Thymus (tissue), 11 donors: ENCODE measurements at regions not wholly inside any gene's neighbourhood (a gene's known extent, or its start where the extent isn't known, plus 50 kb on each side); places are given as distances from the start of the nearest gene placed in this dataset.

Source experiments
- DNase-seq, 9 donors: peaks; one replicate each; pipeline ENCODE4 v3.0.0-alpha.2; 2013; ENCODE audit warnings: low spot score in 9 of 9, low read depth in 6 of 9, missing footprints in 1 of 9
- H3K27ac ChIP-seq, 2 donors: one replicate each; pipeline ENCODE4 v1.5.1; 2013; ENCODE audit warnings: control low read depth in 1 of 2, low read depth in 1 of 2, low read length in 1 of 2, mild to moderate bottlenecking in 1 of 2, moderate library complexity in 1 of 2
- H3K27me3 ChIP-seq, 2 donors: one replicate each; pipeline ENCODE4 v1.5.1; 2013; ENCODE audit warnings: low read length in 1 of 2; ENCODE audit not compliant: control insufficient read depth in 2 of 2, insufficient read depth in 1 of 2
- H3K36me3 ChIP-seq, 2 donors: one replicate each; pipeline ENCODE4 v1.5.1; 2013; ENCODE audit warnings: low read length in 1 of 2, mild to moderate bottlenecking in 1 of 2, moderate library complexity in 1 of 2; ENCODE audit not compliant: control insufficient read depth in 2 of 2, insufficient read depth in 2 of 2
- H3K4me1 ChIP-seq, 2 donors: one replicate each; pipeline ENCODE4 v1.5.1; 2013; ENCODE audit warnings: low read length in 2 of 2; ENCODE audit not compliant: control insufficient read depth in 2 of 2, insufficient read depth in 2 of 2
- H3K4me3 ChIP-seq, 2 donors: one replicate each; pipeline ENCODE4 v1.5.1; 2013; ENCODE audit warnings: low read length in 2 of 2, control low read depth in 1 of 2, mild to moderate bottlenecking in 1 of 2
- H3K9me3 ChIP-seq, 2 donors: one replicate each; pipeline ENCODE4 v1.5.1; 2013; ENCODE audit warnings: low read length in 1 of 2, mild to moderate bottlenecking in 1 of 2; ENCODE audit not compliant: control insufficient read depth in 2 of 2, insufficient read depth in 1 of 2
- WGBS: extraction: QIAGEN DNeasy Blood & Tissue Kit; methylation state at CpG from one replicate; pipeline ENCODE4 v1.1.7; 2013; 5-methylcytosine and 5-hydroxymethylcytosine counted together
- donor health status: healthy.

- H3K27me3 ChIP-seq = no peaks in the 10 kb centered on the region
Measured at GRCh38 chr3:178479860-178480259, 56.4 kb upstream of the KCNMB2 start.

GRCh38 chr3:178480274-178480673 is 56.0 kb upstream of the KCNMB2 start:
- no peak overlapping the region for H3K4me3 ChIP-seq
- DNase-seq = no peak
- WGBS = 94% methylated on average over 5 of the region's 5 CpGs

More at GRCh38 chr3:178479860-178480259, 56.4 kb upstream of the KCNMB2 start:
- H3K9me3 ChIP-seq = no peaks in the 10 kb centered on the region
- no peak for DNase-seq
- H3K4me3 ChIP-seq = no peak overlapping the region
- no peaks in the 10 kb centered on the region for H3K36me3 ChIP-seq
- 75% methylated on average over 4 of the region's 4 CpGs for WGBS
- H3K4me1 ChIP-seq = no peaks in the 10 kb centered on the region
- no peak overlapping the region for H3K27ac ChIP-seq

DNA sequence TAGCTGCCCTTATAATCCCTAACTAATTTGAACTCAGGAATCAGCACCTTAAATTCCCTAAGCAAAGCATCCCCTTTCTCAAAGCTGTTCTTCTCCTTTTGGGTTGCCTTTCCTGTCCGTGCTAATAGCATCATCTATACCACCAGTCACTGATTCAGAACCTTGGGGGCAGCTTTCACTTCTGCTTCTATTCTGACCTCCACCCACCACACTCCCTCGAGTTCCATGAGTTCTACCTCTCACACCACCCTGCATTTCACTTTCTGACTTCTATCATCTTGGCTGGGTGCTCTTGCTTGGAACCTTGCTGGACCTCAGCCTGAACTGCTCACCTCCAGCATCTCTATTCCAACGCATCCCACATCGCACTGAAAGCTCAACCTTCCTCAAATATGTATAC is 55.4 kb upstream of the KCNMB2 start:
- no peaks in the 10 kb centered on the region for H3K4me1 ChIP-seq
- H3K4me3 ChIP-seq = no peak overlapping the region
- H3K9me3 ChIP-seq = no peaks in the 10 kb centered on the region
- no peaks in the 10 kb centered on the region for H3K36me3 ChIP-seq
- WGBS = 80% methylated on average over 4 of the region's 4 CpGs
- DNase-seq = no peak
- no peak overlapping the region for H3K27ac ChIP-seq
- no peaks in the 10 kb centered on the region for H3K27me3 ChIP-seq

More at GRCh38 chr3:178480274-178480673, 56.0 kb upstream of the KCNMB2 start:
- Histone ChIP-seq H3K4me1 (no peaks in the 10 kb centered on the region), H3K27me3 (no peaks in the 10 kb centered on the region), H3K36me3 (no peaks in the 10 kb centered on the region), H3K27ac (no peak overlapping the region), H3K9me3 (no peaks in the 10 kb centered on the region)

GRCh38 chr3:178482981-178483380 is 53.3 kb upstream of the KCNMB2 start:
- Histone ChIP-seq H3K27ac (no peak overlapping the region), H3K27me3 (no peaks in the 10 kb centered on the region), H3K9me3 (no peaks in the 10 kb centered on the region), H3K36me3 (no peaks in the 10 kb centered on the region), H3K4me3 (no peak overlapping the region), H3K4me1 (no peaks in the 10 kb centered on the region)
- 93% methylated on average over 3 of the region's 3 CpGs for WGBS
- no peak for DNase-seq

DNA sequence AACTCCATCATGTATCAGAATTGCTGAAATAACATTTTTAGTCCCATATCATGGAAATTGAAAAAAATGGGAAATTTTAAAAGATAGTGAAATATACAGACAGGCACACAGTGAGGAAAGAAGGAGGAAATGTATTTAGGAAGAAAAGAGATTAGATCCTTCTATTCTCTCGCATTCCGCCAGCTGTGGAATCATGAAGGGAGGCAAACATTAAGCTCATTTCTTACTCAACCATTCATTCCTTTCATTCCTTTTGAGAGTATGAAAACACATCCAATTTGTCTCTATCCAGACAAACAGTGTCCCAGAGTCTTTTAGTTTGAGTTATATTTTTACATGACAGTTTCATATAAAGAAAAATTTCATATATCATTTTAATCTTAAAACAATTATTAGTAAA is 52.5 kb upstream of the KCNMB2 start:
- H3K27ac ChIP-seq = no peak overlapping the region
- DNase-seq = no peak
- no peaks in the 10 kb centered on the region for H3K36me3 ChIP-seq
- H3K27me3 ChIP-seq = no peaks in the 10 kb centered on the region
- 97% methylated on average over 2 of the region's 2 CpGs for WGBS
- H3K9me3 ChIP-seq = no peaks in the 10 kb centered on the region
- no peaks in the 10 kb centered on the region for H3K4me1 ChIP-seq
- no peak overlapping the region for H3K4me3 ChIP-seq

DNA sequence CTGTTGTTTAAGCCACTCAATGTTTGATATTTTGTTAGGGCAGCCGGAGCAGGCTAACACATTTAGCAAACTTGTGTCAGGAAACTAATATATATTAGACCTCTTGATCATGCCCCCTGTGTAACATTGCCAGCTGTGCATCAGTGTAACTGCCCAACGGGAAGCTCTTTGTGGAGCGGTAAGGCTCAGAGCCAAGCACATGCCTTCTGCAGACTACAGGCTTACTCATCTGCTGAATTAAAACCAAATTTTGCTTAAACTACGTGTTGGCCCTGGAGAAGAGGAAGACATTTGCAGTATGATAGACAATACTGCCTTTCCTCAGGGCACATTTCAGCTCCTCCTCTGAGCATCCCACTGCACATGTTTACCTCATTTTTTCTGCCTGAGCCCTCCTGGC is 50.5 kb upstream of the KCNMB2 start:
- no peaks in the 10 kb centered on the region for H3K9me3 ChIP-seq
- no peak overlapping the region for H3K4me3 ChIP-seq
- no peaks in the 10 kb centered on the region for H3K4me1 ChIP-seq
- no peak overlapping the region for H3K27ac ChIP-seq
- no peak for DNase-seq
- WGBS = 92% methylated on average over 4 of the region's 4 CpGs
- no peaks in the 10 kb centered on the region for H3K27me3 ChIP-seq
- no peaks in the 10 kb centered on the region for H3K36me3 ChIP-seq
